ENCODE measurements at regions not wholly inside any gene's neighbourhood (a gene's known extent, or its start where the extent isn't known, plus 50 kb on each side); places are given as distances from the start of the nearest gene placed in this dataset.

GRCh38 chr7:155938129-155938528 lies 125.9 kb upstream of the SHH start:
- H3K9me3 ChIP-seq (ENCODE audit: control insufficient read depth in 4 of 4, low read length in 3 of 4): peaks cover 0 to 7% (median 4%) of the 10 kb centered on the region in 4 donors
- DNase-seq (ENCODE audit: low spot score): no peak
- WGBS: 59% methylated on average over 2 of the region's 2 CpGs
- H3K27ac ChIP-seq (ENCODE audit: low read depth in 1 of 2, low read length in 2 of 2): no peak overlapping the region
- H3K27me3 ChIP-seq (ENCODE audit: control insufficient read depth in 4 of 4, insufficient read depth in 4 of 4, low read length in 3 of 4): no peaks in the 10 kb centered on the region
- TF ChIP-seq JUND (IDR thresholded peaks at IDR 0.05) (no peak), SP1 (IDR thresholded peaks at IDR 0.05) (no peak), NR2F2 (IDR thresholded peaks at IDR 0.05) (no peak), CTCF (IDR thresholded peaks at IDR 0.05; ENCODE audit: low read depth, low read length, missing input control) (no peak), RAD21 (IDR thresholded peaks at IDR 0.05) (no peak), HNF4G (IDR thresholded peaks at IDR 0.05) (no peak), MAX (IDR thresholded peaks at IDR 0.05) (no peak), TAF1 (conservative IDR thresholded peaks at IDR 0.05) (no peak)
- H3K9ac ChIP-seq (ENCODE audit: low read depth in 1 of 2, low read length in 2 of 2): no peak overlapping the region
- H3K36me3 ChIP-seq (ENCODE audit: control insufficient read depth in 4 of 4, insufficient read depth in 3 of 4, low read depth in 1 of 4, low read length in 3 of 4): no peaks in the 10 kb centered on the region
- no peaks in the 10 kb centered on the region for H3K4me1 ChIP-seq (ENCODE audit: control insufficient read depth in 4 of 4, insufficient read depth in 4 of 4, low read length in 3 of 4)
- no peak overlapping the region for H3K4me3 ChIP-seq (ENCODE audit: low read depth in 1 of 3, low read length in 3 of 3)

GRCh38 chr7:155935726-155936125 lies 123.5 kb upstream of the SHH start:
- no peaks in the 10 kb centered on the region for H3K4me1 ChIP-seq (ENCODE audit: control insufficient read depth in 4 of 4, insufficient read depth in 4 of 4, low read length in 3 of 4)
- WGBS: 79% methylated on average over 5 of the region's 5 CpGs
- H3K9ac ChIP-seq (ENCODE audit: low read depth in 1 of 2, low read length in 2 of 2): no peak overlapping the region
- H3K4me3 ChIP-seq (ENCODE audit: low read depth in 1 of 3, low read length in 3 of 3): no peak overlapping the region
- DNase-seq (ENCODE audit: low spot score): no peak
- no peak overlapping the region for H3K27ac ChIP-seq (ENCODE audit: low read depth in 1 of 2, low read length in 2 of 2)
- TF ChIP-seq ZBTB33 (IDR thresholded peaks at IDR 0.05): no peak
- no peak for TF ChIP-seq SP1 (IDR thresholded peaks at IDR 0.05)
- no peak for TF ChIP-seq RXRA (IDR thresholded peaks at IDR 0.05)
- TF ChIP-seq YY1 (IDR thresholded peaks at IDR 0.05): no peak
- no peak for TF ChIP-seq ATF3 (IDR thresholded peaks at IDR 0.05)
- no peak for TF ChIP-seq TAF1 (conservative IDR thresholded peaks at IDR 0.05)
- TF ChIP-seq EGR1 (IDR thresholded peaks at IDR 0.05; ENCODE audit: low read depth in 2 of 2): no peak
- H3K27me3 ChIP-seq (ENCODE audit: control insufficient read depth in 4 of 4, insufficient read depth in 4 of 4, low read length in 3 of 4): no peaks in the 10 kb centered on the region
- H3K36me3 ChIP-seq (ENCODE audit: control insufficient read depth in 4 of 4, insufficient read depth in 3 of 4, low read depth in 1 of 4, low read length in 3 of 4): no peaks in the 10 kb centered on the region
- peaks cover 0 to 7% (median 4%) of the 10 kb centered on the region in 4 donors for H3K9me3 ChIP-seq (ENCODE audit: control insufficient read depth in 4 of 4, low read length in 3 of 4)

- DNase-seq (ENCODE audit: low spot score): no peak
- no peaks in the 10 kb centered on the region for H3K27me3 ChIP-seq (ENCODE audit: control insufficient read depth in 4 of 4, insufficient read depth in 4 of 4, low read length in 3 of 4)
- H3K4me1 ChIP-seq (ENCODE audit: control insufficient read depth in 4 of 4, insufficient read depth in 4 of 4, low read length in 3 of 4): no peaks in the 10 kb centered on the region
- no peak overlapping the region for H3K4me3 ChIP-seq (ENCODE audit: low read depth in 1 of 3, low read length in 3 of 3)
- no peaks in the 10 kb centered on the region for H3K36me3 ChIP-seq (ENCODE audit: control insufficient read depth in 4 of 4, insufficient read depth in 3 of 4, low read depth in 1 of 4, low read length in 3 of 4)
- WGBS: 72% methylated on average over 3 of the region's 3 CpGs
- H3K9ac ChIP-seq (ENCODE audit: low read depth in 1 of 2, low read length in 2 of 2): no peak overlapping the region
- peaks cover 0 to 7% (median 4%) of the 10 kb centered on the region in 4 donors for H3K9me3 ChIP-seq (ENCODE audit: control insufficient read depth in 4 of 4, low read length in 3 of 4)
- H3K27ac ChIP-seq (ENCODE audit: low read depth in 1 of 2, low read length in 2 of 2): no peak overlapping the region
- TF ChIP-seq CTCF (IDR thresholded peaks at IDR 0.05; ENCODE audit: low read depth, low read length, missing input control) (no peak), GABPA (IDR thresholded peaks at IDR 0.05 in 1 of 2, conservative IDR thresholded peaks at IDR 0.05 in 1 of 2) (no peak), HNF4A (conservative IDR thresholded peaks at IDR 0.05) (no peak), MAX (IDR thresholded peaks at IDR 0.05) (no peak), FOXA2 (IDR thresholded peaks at IDR 0.05) (no peak), EGR1 (IDR thresholded peaks at IDR 0.05; ENCODE audit: low read depth in 2 of 2) (no peak), JUND (IDR thresholded peaks at IDR 0.05) (no peak), RAD21 (IDR thresholded peaks at IDR 0.05) (no peak), HNF4G (IDR thresholded peaks at IDR 0.05) (no peak), RXRA (IDR thresholded peaks at IDR 0.05) (no peak), ZBTB33 (IDR thresholded peaks at IDR 0.05) (no peak), NR2F2 (IDR thresholded peaks at IDR 0.05) (no peak), YY1 (IDR thresholded peaks at IDR 0.05) (no peak)
Measured at GRCh38 chr7:155935005-155935557, 122.8 kb upstream of the SHH start.
